ENCODE measurements at regions not wholly inside any gene's neighbourhood (a gene's known extent, or its start where the extent isn't known, plus 50 kb on each side); places are given as distances from the start of the nearest gene placed in this dataset.

DNA sequence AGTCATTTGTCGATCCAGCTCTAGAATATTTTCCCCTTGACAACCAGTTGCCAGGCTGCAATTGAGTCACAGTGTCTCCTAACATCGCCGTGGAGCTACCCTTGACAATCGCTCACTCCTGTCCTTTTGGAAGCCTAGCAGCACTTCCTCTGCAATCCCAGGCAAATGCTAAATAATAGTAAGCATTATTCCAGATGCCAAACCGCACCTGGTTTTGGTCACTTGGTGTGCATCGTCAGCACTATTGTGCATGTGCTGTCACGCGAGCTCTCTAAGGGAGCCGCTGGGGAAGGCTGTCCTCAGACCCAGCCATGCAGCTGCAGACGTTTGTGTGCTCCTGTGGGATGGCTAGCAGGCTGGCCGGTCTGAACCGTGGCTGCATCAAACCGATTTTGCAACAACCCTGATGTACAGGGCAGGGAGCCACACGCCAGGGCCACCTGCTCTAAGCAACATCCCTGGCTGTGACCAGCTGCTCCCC, 549.5 kb upstream of the ID2 start:
- H3K36me3 ChIP-seq: no peaks in the 10 kb centered on the region
- no peaks in the 10 kb centered on the region for H3K9me3 ChIP-seq
- intact Hi-C loops (cut with DNase I): no loop called here
- peaks cover 0 to 20% (median 12%) of the 10 kb centered on the region in 4 donors for H3K4me1 ChIP-seq
- WGBS, 2 donors: 82 to 91% methylated on average over 14 of the region's 14 CpGs
- TF ChIP-seq POLR2AphosphoS5 (IDR thresholded peaks at IDR 0.05) (no peak), POLR2A (IDR thresholded peaks at IDR 0.05) (no peak), EP300 (IDR thresholded peaks at IDR 0.05) (no peak)
- TF ChIP-seq, protein P1, sequence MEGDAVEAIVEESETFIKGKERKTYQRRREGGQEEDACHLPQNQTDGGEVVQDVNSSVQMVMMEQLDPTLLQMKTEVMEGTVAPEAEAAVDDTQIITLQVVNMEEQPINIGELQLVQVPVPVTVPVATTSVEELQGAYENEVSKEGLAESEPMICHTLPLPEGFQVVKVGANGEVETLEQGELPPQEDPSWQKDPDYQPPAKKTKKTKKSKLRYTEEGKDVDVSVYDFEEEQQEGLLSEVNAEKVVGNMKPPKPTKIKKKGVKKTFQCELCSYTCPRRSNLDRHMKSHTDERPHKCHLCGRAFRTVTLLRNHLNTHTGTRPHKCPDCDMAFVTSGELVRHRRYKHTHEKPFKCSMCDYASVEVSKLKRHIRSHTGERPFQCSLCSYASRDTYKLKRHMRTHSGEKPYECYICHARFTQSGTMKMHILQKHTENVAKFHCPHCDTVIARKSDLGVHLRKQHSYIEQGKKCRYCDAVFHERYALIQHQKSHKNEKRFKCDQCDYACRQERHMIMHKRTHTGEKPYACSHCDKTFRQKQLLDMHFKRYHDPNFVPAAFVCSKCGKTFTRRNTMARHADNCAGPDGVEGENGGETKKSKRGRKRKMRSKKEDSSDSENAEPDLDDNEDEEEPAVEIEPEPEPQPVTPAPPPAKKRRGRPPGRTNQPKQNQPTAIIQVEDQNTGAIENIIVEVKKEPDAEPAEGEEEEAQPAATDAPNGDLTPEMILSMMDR (IDR thresholded peaks at IDR 0.05): no peak
- DNase-seq: no peak
- H3K27ac ChIP-seq: no peak overlapping the region
- H3K27me3 ChIP-seq: no peaks in the 10 kb centered on the region
- H3K4me3 ChIP-seq: no peak overlapping the region

DNA sequence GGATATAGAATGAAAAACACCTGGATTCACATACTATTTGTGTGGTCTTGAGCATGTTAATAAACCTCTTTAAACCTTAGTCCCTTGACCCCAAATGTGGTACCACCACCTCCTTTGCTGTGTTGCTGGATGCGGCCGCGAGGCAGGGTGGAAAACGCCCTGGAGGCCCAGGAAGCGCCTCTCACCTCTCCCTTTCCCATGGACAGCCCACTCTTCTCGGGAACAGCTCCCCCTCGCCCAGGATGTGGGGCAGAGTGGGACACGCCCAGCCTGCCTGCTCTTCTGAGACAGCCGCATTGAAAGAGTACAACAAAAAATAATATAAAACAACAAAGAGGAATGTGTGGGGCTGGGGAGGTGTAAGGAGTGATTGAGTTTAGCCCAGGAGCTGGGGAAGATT, 549.0 kb upstream of the ID2 start:
- Histone ChIP-seq H3K4me1 (peaks cover 0 to 20% (median 12%) of the 10 kb centered on the region in 4 donors), H3K9me3 (no peaks in the 10 kb centered on the region), H3K4me3 (no peak overlapping the region), H3K27ac (no peak overlapping the region), H3K36me3 (no peaks in the 10 kb centered on the region), H3K27me3 (no peaks in the 10 kb centered on the region)
- no peak for DNase-seq
- intact Hi-C loops (cut with DNase I): no loop called here
- 85 to 91% methylated on average over 9 of the region's 9 CpGs for WGBS, 2 donors
- TF ChIP-seq, protein P1 (IDR thresholded peaks at IDR 0.05): no peak
- no peak for TF ChIP-seq POLR2AphosphoS5 (IDR thresholded peaks at IDR 0.05)
- TF ChIP-seq POLR2A (IDR thresholded peaks at IDR 0.05): no peak
- TF ChIP-seq EP300 (IDR thresholded peaks at IDR 0.05): no peak

DNA sequence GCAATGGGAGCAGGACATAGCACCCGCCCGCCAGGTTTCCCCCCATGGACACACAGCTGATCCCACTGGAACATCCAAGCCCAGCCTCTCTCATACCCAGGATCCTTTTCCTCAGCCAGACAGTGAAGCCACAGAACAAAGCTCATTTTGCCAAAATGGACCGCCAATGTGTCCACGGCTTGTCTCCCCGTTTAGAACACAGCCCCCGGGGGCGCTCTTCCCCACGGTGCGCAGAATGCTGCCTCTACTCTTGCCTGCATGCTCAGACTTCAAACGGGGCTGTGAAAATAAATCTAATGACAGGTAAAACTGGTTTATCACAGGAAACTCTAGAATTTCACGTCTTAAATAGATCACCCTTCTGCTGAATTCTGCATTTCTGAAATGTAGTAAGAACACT, 548.5 kb upstream of the ID2 start:
- Histone ChIP-seq H3K9me3 (no peaks in the 10 kb centered on the region), H3K27ac (no peak overlapping the region), H3K4me3 (no peak overlapping the region), H3K4me1 (peaks cover 0 to 20% (median 12%) of the 10 kb centered on the region in 4 donors), H3K27me3 (no peaks in the 10 kb centered on the region), H3K36me3 (no peaks in the 10 kb centered on the region)
- TF ChIP-seq, protein P1 (IDR thresholded peaks at IDR 0.05): no peak
- TF ChIP-seq POLR2A (IDR thresholded peaks at IDR 0.05) (no peak), EP300 (IDR thresholded peaks at IDR 0.05) (no peak), POLR2AphosphoS5 (IDR thresholded peaks at IDR 0.05) (no peak)
- no peak for DNase-seq
- WGBS, 2 donors: 83 to 85% methylated on average over 11 of the region's 11 CpGs
- intact Hi-C loops (cut with DNase I): no loop called here

DNA sequence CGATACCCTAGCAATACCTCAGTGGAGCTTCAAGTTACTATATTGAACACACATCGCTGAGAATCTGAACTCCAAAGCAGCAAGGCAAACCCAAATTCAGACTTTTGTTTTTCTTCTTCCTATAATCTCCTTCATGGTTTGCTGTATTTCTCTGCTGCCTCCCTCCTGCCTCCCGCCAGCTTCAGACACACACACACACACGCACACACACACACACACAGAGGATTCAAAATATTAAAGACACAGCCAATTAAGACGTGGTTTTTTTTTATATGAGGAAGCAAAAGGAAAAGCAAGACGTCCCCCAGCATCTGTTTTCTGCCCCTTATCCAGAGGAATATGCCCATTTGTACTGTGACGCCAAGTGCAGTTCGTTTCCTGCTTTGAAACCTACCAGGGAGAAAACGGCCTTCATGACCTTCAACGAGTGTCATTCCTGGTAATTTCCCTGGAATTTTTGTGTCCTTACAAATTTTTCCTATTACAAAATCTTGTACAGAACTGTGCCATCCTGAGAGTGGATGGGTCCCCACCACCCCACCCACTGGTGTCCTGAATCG, 547.9 kb upstream of the ID2 start:
- no peak for DNase-seq
- no peaks in the 10 kb centered on the region for H3K27me3 ChIP-seq
- TF ChIP-seq, protein P1 (IDR thresholded peaks at IDR 0.05): no peak
- TF ChIP-seq POLR2A (IDR thresholded peaks at IDR 0.05) (no peak), POLR2AphosphoS5 (IDR thresholded peaks at IDR 0.05) (no peak), EP300 (IDR thresholded peaks at IDR 0.05) (no peak)
- intact Hi-C loops (cut with DNase I): no loop called here
- peak overlapping the region in 3 of 4 donors; percentile 39 to 57 (median 46) for H3K27ac ChIP-seq
- no peaks in the 10 kb centered on the region for H3K9me3 ChIP-seq
- no peak overlapping the region for H3K4me3 ChIP-seq
- no peaks in the 10 kb centered on the region for H3K36me3 ChIP-seq
- H3K4me1 ChIP-seq: peaks cover 0 to 20% (median 12%) of the 10 kb centered on the region in 4 donors
- 39 to 70% methylated on average over 11 of the region's 11 CpGs for WGBS, 2 donors

DNA sequence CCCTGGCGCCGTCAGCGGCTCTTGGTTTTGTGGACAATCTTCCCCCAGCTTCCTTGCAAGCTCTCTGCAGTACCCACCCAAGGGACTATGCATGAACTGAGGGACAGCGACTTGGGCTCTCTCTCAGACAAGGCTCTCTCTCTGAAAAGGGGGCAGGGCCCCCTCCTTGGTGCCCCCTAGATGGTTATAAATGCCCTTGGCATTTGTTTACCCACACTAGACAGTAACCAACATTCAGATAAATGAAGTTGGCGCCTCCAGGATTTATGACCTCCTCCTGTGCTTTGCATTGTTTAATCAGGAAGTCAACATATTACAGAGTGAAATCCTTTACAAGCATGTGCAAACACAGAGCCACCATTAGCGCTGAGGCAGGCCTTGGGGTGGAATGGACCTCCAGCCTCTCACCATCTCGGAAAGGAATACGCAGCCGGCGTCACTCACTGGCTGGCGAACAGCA, 547.4 kb upstream of the ID2 start:
- H3K27ac ChIP-seq: peak overlapping the region; percentile 32 to 57 (median 42)
- no peak overlapping the region for H3K4me3 ChIP-seq
- no peak for DNase-seq
- intact Hi-C loops (cut with DNase I): no loop called here
- peaks cover 0 to 22% (median 13%) of the 10 kb centered on the region in 4 donors for H3K4me1 ChIP-seq
- no peaks in the 10 kb centered on the region for H3K36me3 ChIP-seq
- 18 to 69% methylated on average over 11 of the region's 11 CpGs for WGBS, 2 donors
- TF ChIP-seq POLR2A (IDR thresholded peaks at IDR 0.05): no peak
- H3K9me3 ChIP-seq: no peaks in the 10 kb centered on the region
- no peaks in the 10 kb centered on the region for H3K27me3 ChIP-seq
